ENCODE measurements at regions not wholly inside any gene's neighbourhood (a gene's known extent, or its start where the extent isn't known, plus 50 kb on each side); places are given as distances from the start of the nearest gene placed in this dataset.

- TF ChIP-seq, protein P1, sequence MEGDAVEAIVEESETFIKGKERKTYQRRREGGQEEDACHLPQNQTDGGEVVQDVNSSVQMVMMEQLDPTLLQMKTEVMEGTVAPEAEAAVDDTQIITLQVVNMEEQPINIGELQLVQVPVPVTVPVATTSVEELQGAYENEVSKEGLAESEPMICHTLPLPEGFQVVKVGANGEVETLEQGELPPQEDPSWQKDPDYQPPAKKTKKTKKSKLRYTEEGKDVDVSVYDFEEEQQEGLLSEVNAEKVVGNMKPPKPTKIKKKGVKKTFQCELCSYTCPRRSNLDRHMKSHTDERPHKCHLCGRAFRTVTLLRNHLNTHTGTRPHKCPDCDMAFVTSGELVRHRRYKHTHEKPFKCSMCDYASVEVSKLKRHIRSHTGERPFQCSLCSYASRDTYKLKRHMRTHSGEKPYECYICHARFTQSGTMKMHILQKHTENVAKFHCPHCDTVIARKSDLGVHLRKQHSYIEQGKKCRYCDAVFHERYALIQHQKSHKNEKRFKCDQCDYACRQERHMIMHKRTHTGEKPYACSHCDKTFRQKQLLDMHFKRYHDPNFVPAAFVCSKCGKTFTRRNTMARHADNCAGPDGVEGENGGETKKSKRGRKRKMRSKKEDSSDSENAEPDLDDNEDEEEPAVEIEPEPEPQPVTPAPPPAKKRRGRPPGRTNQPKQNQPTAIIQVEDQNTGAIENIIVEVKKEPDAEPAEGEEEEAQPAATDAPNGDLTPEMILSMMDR (IDR thresholded peaks at IDR 0.05) = no peak
- no peak for TF ChIP-seq ZFX (IDR thresholded peaks at IDR 0.05; ENCODE audit: borderline replicate concordance)
Observed at GRCh38 chr1:194175251-194175650, 988.8 kb upstream of the B3GALT2 start.

All from 22Rv1 (cell line).